ENCODE measurements at regions not wholly inside any gene's neighbourhood (a gene's known extent, or its start where the extent isn't known, plus 50 kb on each side); places are given as distances from the start of the nearest gene placed in this dataset.

- no peak for TF ChIP-seq CTCF (IDR thresholded peaks at IDR 0.05)
- H3K4me1 ChIP-seq = no peaks in the 10 kb centered on the region
- no peak overlapping the region for H3K4me3 ChIP-seq
- no peaks in the 10 kb centered on the region for H3K36me3 ChIP-seq
- no peaks in the 10 kb centered on the region for H3K27me3 ChIP-seq
- no peak overlapping the region for H3K27ac ChIP-seq
- DNase-seq (ENCODE audit: low spot score in 2 of 2) = no peak
- intact Hi-C loops (cut with DNase I) = no loop called here
- no peaks in the 10 kb centered on the region for H3K9me3 ChIP-seq
Measured at GRCh38 chr2:234594715-234595114, 97.8 kb upstream of the ARL4C start.

- no peak for DNase-seq (ENCODE audit: low spot score in 2 of 2)
- no peaks in the 10 kb centered on the region for H3K9me3 ChIP-seq
- no peaks in the 10 kb centered on the region for H3K27me3 ChIP-seq
- no peaks in the 10 kb centered on the region for H3K4me1 ChIP-seq
- no peak overlapping the region for H3K4me3 ChIP-seq
- TF ChIP-seq CTCF (IDR thresholded peaks at IDR 0.05) = no peak
- no peak overlapping the region for H3K27ac ChIP-seq
- intact Hi-C loops (cut with DNase I) = no loop called here
- no peaks in the 10 kb centered on the region for H3K36me3 ChIP-seq
Measured at GRCh38 chr2:234593636-234594035, 96.8 kb upstream of the ARL4C start.

- Histone ChIP-seq H3K27ac (no peak overlapping the region), H3K4me3 (no peak overlapping the region), H3K4me1 (no peaks in the 10 kb centered on the region), H3K36me3 (no peaks in the 10 kb centered on the region), H3K27me3 (no peaks in the 10 kb centered on the region), H3K9me3 (no peaks in the 10 kb centered on the region)
- TF ChIP-seq CTCF (IDR thresholded peaks at IDR 0.05) = no peak
- intact Hi-C loops (cut with DNase I) = no loop called here
- no peak for DNase-seq (ENCODE audit: low spot score in 2 of 2)
Measured at GRCh38 chr2:234592541-234592940, 95.7 kb upstream of the ARL4C start.

GRCh38 chr2:234590076-234590475, 93.2 kb upstream of the ARL4C start:
- H3K9me3 ChIP-seq = no peaks in the 10 kb centered on the region
- H3K27me3 ChIP-seq = no peaks in the 10 kb centered on the region
- H3K4me3 ChIP-seq = no peak overlapping the region
- no peaks in the 10 kb centered on the region for H3K4me1 ChIP-seq
- no peak for TF ChIP-seq CTCF (IDR thresholded peaks at IDR 0.05)
- H3K36me3 ChIP-seq = no peaks in the 10 kb centered on the region
- intact Hi-C loops (cut with DNase I) = no loop called here
- no peak for DNase-seq (ENCODE audit: low spot score in 2 of 2)
- no peak overlapping the region for H3K27ac ChIP-seq

GRCh38 chr2:234588054-234588430, 91.2 kb upstream of the ARL4C start:
- no peak for TF ChIP-seq CTCF (IDR thresholded peaks at IDR 0.05)

GRCh38 chr2:234587341-234588053, 90.6 kb upstream of the ARL4C start:
- intact Hi-C loops (cut with DNase I) = no loop called here
- Histone ChIP-seq H3K9me3 (no peaks in the 10 kb centered on the region), H3K4me3 (no peak overlapping the region), H3K36me3 (no peaks in the 10 kb centered on the region), H3K4me1 (no peaks in the 10 kb centered on the region), H3K27ac (no peak overlapping the region), H3K27me3 (no peaks in the 10 kb centered on the region)
- TF ChIP-seq CTCF (IDR thresholded peaks at IDR 0.05) = no peak
- DNase-seq (ENCODE audit: low spot score in 2 of 2) = no peak

More at GRCh38 chr2:234588054-234588430, 91.2 kb upstream of the ARL4C start:
- Histone ChIP-seq H3K4me3 (no peak overlapping the region), H3K27ac (no peak overlapping the region), H3K4me1 (no peaks in the 10 kb centered on the region), H3K27me3 (no peaks in the 10 kb centered on the region), H3K9me3 (no peaks in the 10 kb centered on the region), H3K36me3 (no peaks in the 10 kb centered on the region)
- intact Hi-C loops (cut with DNase I) = no loop called here
- DNase-seq (ENCODE audit: low spot score in 2 of 2) = no peak
